ENCODE measurements at regions not wholly inside any gene's neighbourhood (a gene's known extent, or its start where the extent isn't known, plus 50 kb on each side); places are given as distances from the start of the nearest gene placed in this dataset.
"Not testable (repeated sequence)": the region's sequence is repeated elsewhere in the genome, so short reads cannot be mapped to it uniquely, and the experiment has no call there.

DNA sequence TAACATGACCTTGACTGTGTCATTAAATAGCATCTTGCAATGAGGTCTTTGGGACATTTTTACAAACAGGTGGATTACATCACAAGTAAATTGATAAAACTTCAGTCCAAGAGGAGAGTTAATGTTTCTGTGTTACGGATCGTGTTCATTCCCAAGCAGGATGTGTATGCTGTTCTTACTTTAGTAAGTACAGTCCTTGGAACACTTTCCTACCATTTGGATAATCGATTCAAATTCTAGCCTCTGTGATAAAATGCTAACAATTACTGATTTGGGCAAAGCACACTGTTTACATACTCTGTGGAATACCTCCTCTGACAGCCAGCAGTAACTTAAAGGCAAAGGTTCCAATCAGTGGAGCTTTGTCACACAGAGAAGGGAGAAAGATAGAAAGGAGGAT is 351.7 kb downstream of the FAT3 start:
- no peak for FAIRE-seq
- DNase-seq (ENCODE audit: extremely low spot score, insufficient read length, low read depth) = no peak

DNA sequence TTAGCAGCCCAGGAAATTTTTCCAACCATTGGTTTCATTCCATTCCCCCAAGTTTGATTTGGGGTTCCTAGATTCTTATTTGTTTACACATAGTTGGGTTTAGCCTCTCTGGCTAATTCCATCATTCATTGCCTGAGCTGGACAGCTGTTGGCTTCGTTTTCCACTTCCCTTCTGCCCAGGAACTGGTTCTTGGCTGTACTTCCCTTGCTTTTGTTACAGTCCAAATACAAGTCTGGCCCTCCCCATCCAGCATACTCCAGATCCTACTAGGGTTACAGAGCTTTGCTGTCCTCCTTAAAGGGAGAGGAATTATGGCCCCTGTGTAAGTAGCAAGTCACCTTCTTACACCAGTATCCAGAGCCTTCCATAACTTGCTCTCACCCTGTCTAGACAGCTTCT is 356.3 kb downstream of the FAT3 start:
- FAIRE-seq (no peak), DNase-seq (ENCODE audit: extremely low spot score, insufficient read length, low read depth) (no peak)

DNA sequence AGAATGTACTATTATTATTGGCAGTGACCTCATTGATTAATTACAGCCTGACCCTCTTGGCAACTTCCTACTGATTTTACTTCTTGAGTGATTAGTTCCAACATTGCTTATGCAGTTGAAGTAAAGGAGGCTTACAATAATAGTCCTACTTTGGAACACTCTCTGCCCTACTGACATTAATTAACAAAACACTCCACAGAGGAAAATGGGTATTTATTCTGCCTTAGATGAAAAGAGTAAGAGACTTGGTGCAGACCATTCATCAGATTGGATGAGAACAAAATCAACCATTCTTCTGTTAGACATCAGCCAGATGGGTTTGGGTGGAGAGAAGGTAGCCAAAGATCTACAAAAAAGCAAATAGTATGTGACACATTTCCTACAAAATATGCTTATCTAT is 363.8 kb downstream of the FAT3 start:
- FAIRE-seq = no peak
- no peak for DNase-seq (ENCODE audit: extremely low spot score, insufficient read length, low read depth)

DNA sequence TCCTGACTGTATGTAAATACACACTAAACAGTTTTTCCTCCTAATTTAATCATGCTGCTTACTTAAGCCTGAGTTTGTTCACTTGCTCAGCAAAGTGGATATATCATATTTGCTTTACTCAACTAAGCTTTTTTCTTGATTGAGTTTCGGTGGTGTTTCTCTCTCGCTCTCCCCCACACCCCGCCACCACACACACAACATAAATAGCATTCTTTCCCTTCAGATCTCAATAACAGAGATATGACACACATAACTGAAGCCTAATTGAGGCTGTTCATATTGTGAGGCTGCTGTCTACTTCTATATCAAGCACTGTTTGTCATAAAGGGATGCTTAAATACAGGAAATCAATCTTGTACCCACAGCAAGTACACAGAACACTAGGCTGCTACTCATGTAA is 364.9 kb downstream of the FAT3 start:
- FAIRE-seq = no peak
- DNase-seq (ENCODE audit: extremely low spot score, insufficient read length, low read depth) = no peak

DNA sequence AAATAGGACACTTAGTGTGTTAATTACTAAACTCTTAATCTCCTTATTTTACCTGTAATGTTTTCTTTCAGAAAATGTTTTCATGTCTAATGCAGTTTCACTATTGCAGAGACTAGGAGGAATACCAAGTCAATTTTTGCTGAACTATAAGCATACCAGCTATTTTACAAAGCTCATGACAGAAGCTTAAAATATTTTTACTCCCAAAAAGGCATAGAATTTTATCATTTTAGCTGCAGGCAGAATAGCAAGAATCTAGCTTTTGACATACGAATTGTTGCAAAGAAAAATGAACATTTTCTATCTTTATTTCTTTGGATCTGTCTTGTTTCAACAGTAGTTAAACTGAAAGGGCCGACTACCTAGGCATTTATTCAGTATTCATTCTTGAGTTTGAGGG is 366.9 kb downstream of the FAT3 start:
- DNase-seq (ENCODE audit: extremely low spot score, insufficient read length, low read depth) (no peak), FAIRE-seq (no peak)

DNA sequence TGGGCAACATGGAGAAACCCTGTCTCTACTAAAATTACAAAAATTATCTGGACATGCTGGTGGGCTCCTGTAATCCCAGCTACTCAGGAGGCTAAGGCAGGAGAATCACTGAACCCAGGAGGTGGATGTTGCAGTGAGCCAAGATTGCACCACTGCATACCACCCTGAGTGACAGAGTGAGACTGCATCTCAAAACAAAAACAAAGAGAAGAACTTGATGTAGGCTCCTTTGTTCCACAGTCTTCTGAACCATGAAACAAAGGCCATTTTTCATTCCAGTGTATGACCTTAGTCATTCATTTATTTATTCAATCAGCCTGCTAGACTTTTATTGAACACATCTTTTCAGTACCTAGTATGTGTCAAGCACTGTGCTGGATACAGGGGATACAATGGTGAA is 369.6 kb downstream of the FAT3 start:
- DNase-seq (ENCODE audit: extremely low spot score, insufficient read length, low read depth) = no peak
- FAIRE-seq = no peak

DNA sequence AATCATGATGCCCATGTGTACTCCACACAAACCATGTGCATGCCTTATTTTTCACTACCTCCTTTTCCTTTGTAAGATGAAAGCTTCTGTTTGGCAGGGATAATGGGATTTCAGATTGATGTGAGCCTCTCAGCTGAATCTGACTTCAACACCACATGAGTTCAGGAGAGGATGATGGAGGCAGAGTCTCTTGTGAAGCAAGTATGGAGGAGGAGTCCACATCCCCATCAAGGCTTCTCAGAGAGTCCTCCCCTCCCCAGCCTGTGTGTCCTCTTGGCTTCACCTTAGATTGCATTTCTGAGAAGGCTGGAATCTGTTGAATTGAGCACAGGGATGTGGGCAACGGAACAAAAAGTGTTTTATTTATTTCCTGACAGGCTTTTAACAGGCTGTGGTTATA is 370.4 kb downstream of the FAT3 start:
- FAIRE-seq (no peak), DNase-seq (ENCODE audit: extremely low spot score, insufficient read length, low read depth) (no peak)

DNA sequence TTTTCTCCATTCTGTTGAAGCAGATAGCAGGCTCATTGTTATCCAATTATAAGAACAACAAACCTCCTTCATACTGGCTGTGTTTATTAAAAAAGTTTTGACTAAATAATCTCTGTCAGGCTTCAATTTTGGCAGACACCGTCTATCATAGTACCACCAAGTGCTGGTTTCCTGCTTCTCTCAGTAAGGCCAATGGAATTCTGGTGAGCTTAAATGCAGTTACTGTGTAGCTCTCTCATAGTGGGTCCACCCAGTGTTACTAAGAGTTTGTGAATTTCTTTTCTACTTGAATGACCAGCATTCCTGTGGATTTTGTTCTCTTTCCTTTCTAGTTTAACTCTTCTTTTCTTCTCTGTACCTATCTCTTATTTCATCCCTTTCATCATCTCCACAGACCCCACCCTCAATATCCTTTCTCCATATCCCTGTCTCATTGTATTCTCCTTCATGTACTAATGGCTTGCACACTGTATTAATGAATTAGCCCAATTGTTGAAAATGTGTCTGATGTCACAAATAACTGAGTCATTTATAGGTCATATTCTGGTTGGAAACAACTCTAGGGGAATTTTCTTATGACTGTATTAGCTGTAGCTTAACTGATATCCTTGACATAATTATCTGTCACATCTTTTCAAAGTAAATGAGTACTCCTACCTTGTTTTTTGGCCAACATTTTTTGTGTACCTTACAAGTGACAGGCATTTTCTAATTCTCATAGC is 372.1 kb downstream of the FAT3 start:
- DNase-seq (ENCODE audit: extremely low spot score, insufficient read length, low read depth) = no peak
- FAIRE-seq = no peak

DNA sequence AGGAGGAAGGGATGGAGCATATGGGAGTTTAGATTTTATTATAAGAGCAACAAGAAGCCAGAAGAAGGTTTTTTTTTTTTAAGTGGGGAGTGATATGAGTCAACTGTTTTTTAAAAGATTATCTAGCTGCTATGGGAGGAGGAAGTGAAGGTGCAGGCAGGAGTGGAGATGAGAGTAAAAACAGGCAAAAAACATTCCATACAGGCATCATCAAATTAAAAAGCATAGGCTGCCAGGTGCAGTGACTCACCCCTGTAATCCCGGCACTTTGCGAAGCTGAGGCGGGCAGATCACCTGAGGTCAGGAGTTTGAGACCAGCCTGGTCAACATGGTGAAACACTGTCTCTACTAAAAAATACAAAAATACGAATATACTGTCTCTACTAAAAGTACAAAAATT is 368.4 kb upstream of the MTNR1B start:
- DNase-seq (ENCODE audit: extremely low spot score, insufficient read length, low read depth) = no peak
- FAIRE-seq = no peak

DNA sequence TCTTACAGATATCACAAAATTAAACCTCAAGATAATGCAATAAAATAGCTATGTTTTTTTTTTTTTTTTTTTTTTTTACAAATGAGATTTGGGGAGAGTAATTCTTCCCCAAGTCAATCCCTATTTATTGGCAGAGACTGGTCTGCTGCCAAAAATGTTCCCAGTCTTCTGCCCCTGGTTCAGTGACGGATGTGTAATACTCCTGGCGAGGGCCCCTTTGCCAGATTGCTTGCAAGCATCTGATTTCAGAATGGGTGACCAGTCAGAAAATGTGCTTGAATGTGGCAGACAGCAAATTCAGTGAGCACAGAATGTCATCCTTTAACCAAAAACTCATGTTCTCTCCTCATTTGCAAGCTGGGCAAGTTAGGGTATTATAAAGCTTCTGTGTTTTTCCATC is 363.8 kb upstream of the MTNR1B start:
- no peak for FAIRE-seq
- DNase-seq (ENCODE audit: extremely low spot score, insufficient read length, low read depth) = no peak

DNA sequence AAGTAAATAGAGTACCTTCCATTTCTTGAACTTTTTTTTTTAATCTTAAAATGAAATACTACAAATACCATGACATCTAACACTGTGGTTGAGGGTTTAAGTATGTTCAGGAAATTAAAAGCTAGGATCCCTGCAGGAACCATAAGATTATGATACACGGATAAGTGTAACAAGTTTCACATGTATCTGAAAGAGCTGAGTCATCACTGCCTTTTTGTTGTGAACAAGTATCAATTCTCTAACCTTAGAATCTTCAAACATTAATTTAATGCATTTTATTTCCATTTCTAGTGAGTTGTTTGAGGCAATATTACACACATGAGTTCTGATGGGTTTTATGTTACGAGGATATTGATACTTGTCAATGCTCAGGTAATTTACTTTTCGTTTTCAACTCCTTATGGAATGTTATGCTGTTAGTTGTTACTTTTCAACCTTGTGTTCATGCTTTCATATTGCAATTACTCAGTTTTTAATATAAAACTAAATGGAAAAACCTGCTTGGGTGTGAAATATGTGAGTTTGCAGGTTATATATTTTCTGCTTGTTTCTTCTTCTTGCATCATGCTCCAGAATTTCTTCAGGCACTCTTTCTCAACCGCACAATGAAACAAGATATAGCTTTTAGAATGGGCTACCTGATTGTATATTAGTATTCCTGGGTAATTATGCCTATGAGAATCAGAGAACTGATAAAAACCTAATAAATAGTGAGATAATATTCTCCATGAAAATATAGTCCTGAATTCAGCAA is 361.3 kb upstream of the MTNR1B start:
- DNase-seq (ENCODE audit: extremely low spot score, insufficient read length, low read depth) (no peak), FAIRE-seq (no peak)

DNA sequence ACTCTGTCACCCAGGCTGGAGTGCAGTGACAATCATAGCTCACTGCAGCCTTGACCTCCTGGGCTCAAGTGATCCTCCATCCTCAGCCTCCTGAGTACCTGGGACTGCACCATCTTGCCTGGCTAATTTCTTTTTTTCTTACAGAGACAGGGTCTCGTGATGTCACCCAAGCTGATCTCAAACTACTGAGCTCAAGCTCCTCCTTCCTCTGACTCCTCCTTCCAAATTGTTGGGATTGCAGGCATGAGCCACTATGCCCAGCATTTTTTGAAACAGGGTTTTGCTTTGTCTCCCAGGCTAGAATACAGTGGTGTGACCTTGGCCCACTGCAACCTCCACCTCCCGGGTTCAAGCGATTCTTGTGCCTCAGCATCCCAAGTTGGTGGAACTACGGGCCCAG is 358.3 kb upstream of the MTNR1B start:
- DNase-seq (ENCODE audit: extremely low spot score, insufficient read length, low read depth) (no peak), FAIRE-seq (no peak)

DNA sequence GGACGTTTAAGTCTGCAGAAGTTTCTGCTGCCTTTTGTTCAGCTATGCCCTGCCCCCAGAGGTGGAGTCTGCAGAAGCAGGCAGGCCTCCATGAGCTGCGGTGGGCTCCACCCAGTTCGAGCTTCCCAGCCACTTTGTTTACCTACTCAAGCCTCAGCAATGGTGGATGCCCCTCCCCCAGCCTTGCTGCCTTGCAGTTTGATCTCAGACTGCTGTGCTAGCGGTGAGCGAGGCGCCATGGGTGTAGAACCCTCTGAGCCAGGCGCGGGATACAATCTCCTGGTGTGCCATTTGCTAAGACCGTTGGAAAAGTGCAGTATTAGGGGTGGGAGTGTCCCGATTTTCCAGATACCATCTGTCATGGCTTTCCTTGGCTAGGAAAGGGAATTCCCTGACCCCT is 351.4 kb upstream of the MTNR1B start:
- FAIRE-seq; DNase-seq (ENCODE audit: extremely low spot score, insufficient read length, low read depth): not testable (repeated sequence)

DNA sequence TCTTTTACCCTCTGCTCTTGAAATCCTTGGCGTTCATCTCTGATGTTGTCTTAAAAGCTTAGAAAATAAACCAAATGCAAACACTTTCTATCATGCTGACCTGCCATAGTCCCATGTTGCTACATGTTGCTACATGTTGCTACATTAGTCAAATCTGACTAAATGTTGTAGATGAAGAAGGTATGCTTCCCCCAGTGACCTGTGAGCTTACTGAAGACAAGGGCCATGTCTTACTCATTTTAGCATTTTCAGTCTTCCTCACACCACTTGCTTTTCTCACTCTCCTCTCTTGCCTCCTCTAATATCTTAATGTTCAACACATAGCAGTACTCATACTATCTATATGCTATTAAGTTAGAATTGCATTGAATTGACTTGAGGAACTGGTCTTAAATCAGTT is 346.4 kb upstream of the MTNR1B start:
- FAIRE-seq (no peak), DNase-seq (ENCODE audit: extremely low spot score, insufficient read length, low read depth) (no peak)

DNA sequence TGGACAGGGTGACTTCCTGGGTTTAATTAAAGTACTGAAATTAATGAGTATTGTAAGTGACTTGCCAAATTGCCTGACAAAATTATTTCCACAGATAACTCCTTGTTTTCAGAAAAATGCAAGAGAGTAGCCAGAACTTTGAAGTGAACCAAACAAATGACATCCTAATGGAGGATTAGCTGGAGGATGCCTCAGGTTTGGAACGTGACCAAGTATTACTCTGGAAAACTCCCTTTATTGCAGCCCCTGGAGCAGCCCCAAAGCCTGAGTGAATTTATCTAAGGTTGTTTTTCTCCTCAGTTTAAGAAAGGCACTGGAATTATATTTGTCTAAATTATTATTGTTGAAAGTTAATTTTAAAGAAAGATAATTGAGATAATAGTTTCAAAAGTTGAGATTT is 343.6 kb upstream of the MTNR1B start:
- FAIRE-seq (no peak), DNase-seq (ENCODE audit: extremely low spot score, insufficient read length, low read depth) (no peak)

DNA sequence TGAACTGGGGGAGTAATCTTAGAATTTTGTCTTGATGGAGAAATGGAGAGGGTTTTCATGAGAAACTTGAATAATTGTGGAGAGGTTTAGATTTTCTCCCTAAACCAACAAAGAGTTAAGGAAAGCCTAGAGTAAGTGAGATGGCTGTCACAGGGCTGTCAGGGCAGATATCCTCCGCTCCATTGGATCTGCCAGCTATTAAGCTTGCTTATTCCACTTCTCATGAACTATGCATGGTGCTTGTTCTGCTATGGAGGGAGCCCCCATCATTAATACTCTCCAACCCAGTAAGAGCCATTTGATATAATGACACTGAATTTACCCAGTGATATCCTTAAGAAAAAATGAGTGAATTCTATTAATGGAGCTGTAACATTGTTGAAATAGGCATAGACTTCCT is 342.8 kb upstream of the MTNR1B start:
- no peak for DNase-seq (ENCODE audit: extremely low spot score, insufficient read length, low read depth)
- FAIRE-seq = no peak

DNA sequence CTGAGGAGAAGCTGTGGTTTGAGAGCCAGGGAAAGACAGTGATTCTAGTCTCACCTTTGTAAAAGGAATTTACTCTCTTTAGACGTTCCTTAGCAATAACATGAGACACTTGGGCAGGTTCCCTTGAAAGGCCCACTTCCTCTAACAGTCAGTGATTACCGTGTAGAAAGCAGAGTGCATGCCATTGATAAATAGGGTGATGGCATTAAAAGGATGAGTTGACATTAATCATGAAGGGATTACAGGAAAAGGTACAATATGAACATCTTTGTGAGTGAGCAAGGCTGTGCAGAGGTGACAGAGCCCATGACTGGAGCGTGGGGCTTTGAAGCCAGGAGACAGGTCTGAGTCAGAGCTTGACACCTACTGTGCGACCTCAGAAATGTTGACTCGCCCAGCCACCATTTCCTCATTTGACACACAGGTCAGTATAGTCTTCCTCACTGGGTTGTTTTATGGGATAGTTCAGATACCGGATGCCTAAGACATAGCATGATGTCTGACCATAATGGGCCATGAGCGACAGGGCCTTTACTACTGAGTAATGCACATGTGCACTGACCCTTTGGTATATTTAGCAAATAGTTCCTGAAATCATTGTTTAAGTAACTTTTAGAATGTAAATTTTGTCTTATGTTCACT is 341.7 kb upstream of the MTNR1B start:
- FAIRE-seq (no peak), DNase-seq (ENCODE audit: extremely low spot score, insufficient read length, low read depth) (no peak)

DNA sequence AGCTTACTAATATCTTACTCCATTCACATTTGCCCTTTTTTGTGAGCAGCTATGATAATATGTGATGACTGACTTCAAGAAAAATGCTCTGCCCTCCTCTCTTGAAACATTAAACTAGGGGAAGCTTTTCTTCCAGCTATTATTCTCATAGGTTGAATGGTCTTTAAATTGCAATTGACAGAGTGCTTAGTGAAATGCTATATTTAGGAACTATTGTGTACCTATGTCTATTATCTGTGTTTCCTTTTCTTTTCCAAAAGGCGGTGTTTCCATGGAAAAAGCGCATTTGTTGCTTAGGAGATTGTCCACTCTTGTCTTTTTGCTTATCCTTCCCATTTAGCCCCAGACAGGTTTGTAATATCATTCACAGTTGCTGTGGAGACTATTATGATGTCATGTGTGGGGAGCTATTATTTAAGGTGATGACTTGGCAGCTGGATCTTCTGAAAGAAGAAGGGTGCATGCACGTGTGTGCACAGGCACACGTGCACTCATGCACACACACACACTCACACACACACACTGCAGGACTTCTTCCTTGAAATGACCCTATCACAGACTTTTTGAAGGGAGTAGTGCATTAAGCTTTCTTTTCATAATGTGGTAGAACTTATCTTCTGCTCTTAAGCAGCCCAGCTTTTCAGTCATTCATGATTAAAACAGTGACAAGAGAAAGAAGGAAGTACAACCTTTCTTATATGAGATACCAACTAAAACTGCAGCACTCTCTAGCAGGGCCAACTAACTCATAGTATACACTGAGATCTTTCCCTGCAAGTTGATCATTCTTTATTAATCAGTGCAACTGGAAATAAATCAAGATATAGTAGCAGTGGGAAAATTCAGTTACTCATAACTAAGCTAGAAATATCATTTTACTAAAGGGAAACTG is 340.8 kb upstream of the MTNR1B start:
- no peak for FAIRE-seq
- DNase-seq (ENCODE audit: extremely low spot score, insufficient read length, low read depth) = no peak

DNA sequence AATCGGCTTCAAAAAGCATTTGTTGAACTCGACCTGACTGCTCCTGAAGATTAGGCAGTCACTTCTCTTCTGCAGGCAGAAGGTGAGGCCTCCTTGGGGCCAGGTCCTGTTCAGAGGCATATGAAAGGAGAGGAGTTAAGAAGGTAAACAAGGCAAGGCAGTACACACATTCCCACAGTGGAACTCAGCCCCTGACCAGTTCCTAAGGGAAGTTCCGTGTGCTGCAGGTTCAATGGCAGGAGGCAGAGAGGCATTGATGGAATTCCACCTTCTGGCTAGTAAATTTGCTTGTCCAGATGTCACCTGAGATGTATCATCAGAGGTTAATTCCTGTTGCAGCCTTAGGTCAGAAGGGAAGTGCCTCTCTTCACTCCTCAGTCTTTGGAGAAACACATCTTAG is 337.0 kb upstream of the MTNR1B start:
- FAIRE-seq (no peak), DNase-seq (ENCODE audit: extremely low spot score, insufficient read length, low read depth) (no peak)

DNA sequence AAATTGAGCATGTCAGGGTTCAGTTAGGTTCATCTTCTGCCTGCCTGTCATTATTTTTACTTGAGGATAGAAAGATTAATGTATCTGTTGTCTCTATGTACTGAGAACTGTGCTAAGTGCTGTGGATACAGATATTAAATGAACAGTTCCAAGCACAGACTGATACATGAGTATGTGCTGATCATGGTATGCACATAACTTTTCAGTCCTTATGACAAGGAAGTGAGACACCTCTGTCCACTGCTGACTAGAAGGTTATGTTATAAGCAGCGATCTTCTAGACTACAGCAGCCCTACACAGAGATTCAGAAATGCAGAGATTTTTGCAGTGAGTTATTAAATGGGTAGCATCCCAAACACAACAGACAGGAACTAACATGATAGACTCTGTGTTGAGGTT is 335.6 kb upstream of the MTNR1B start:
- DNase-seq (ENCODE audit: extremely low spot score, insufficient read length, low read depth) = no peak
- FAIRE-seq = no peak
